ENCODE measurements at regions not wholly inside any gene's neighbourhood (a gene's known extent, or its start where the extent isn't known, plus 50 kb on each side); places are given as distances from the start of the nearest gene placed in this dataset.

GRCh38 chr2:239806758-239807434 lies 218.2 kb downstream of the NDUFA10 start:
- Histone ChIP-seq H3K36me3 (ENCODE audit: control insufficient read depth in 2 of 2, insufficient read depth in 1 of 2, low read length in 2 of 2) (no peaks in the 10 kb centered on the region), H3K4me3 (ENCODE audit: low read depth, low read length) (no peak overlapping the region), H3K9me3 (ENCODE audit: control insufficient read depth, insufficient read depth, low read depth, low read length) (no peaks in the 10 kb centered on the region), H3K4me1 (ENCODE audit: control insufficient read depth, insufficient read depth, low read length) (no peaks in the 10 kb centered on the region), H3K27ac (ENCODE audit: extremely low read depth, low read depth, low read length) (no peak overlapping the region)
- TF ChIP-seq ZNF366 (tag by site-specific recombination; conservative IDR thresholded peaks at IDR 0.05) (no peak), ZNF639 (tag by site-specific recombination; IDR thresholded peaks at IDR 0.05) (no peak), TCF7L2 (IDR thresholded peaks at IDR 0.05; ENCODE audit: borderline replicate concordance, low read depth, low read length) (no peak), ZNF324 (tag by site-specific recombination; IDR thresholded peaks at IDR 0.05) (no peak), KLF10 (tag by site-specific recombination; IDR thresholded peaks at IDR 0.05) (no peak)
- POLR2A ChIA-PET = no interaction called here
- CTCF ChIA-PET = no interaction called here

GRCh38 chr2:239806276-239806675 lies 218.9 kb downstream of the NDUFA10 start:
- ChIA-PET POLR2A (no interaction called here), CTCF (no interaction called here)
- TF ChIP-seq GLI2 (tag by site-specific recombination; IDR thresholded peaks at IDR 0.05; ENCODE audit: borderline replicate concordance, low read depth) = no peak
- no peak for TF ChIP-seq ZNF624 (tag by site-specific recombination; IDR thresholded peaks at IDR 0.05)
- no peak for TF ChIP-seq ZNF792 (tag by site-specific recombination; IDR thresholded peaks at IDR 0.05)
- TF ChIP-seq YY2 (tag by site-specific recombination; IDR thresholded peaks at IDR 0.05) = no peak
- TF ChIP-seq ZNF747 (tag by site-specific recombination; IDR thresholded peaks at IDR 0.05) = no peak
- no peak for TF ChIP-seq OSR2 (tag by site-specific recombination; IDR thresholded peaks at IDR 0.05)
- no peak for TF ChIP-seq CTCF (tag by site-specific recombination; IDR thresholded peaks at IDR 0.05)
- no peaks in the 10 kb centered on the region for H3K9me3 ChIP-seq (ENCODE audit: control insufficient read depth, insufficient read depth, low read depth, low read length)
- H3K4me3 ChIP-seq (ENCODE audit: low read depth, low read length) = no peak overlapping the region
- H3K36me3 ChIP-seq (ENCODE audit: control insufficient read depth in 2 of 2, insufficient read depth in 1 of 2, low read length in 2 of 2) = no peaks in the 10 kb centered on the region
- no peaks in the 10 kb centered on the region for H3K4me1 ChIP-seq (ENCODE audit: control insufficient read depth, insufficient read depth, low read length)
- H3K27ac ChIP-seq (ENCODE audit: extremely low read depth, low read depth, low read length) = no peak overlapping the region

- Histone ChIP-seq H3K4me3 (ENCODE audit: low read depth, low read length) (no peak overlapping the region), H3K27ac (ENCODE audit: extremely low read depth, low read depth, low read length) (no peak overlapping the region), H3K4me1 (ENCODE audit: control insufficient read depth, insufficient read depth, low read length) (no peaks in the 10 kb centered on the region), H3K9me3 (ENCODE audit: control insufficient read depth, insufficient read depth, low read depth, low read length) (no peaks in the 10 kb centered on the region), H3K36me3 (ENCODE audit: control insufficient read depth in 2 of 2, insufficient read depth in 1 of 2, low read length in 2 of 2) (no peaks in the 10 kb centered on the region)
- ChIA-PET CTCF (interaction anchor here (0.9 kb wide), 1 partner anchor 221 kb away, joined by 3 read pairs; no protein-coding TSS in a partner anchor), POLR2A (no interaction called here)
- no peak for TF ChIP-seq OVOL3 (tag by site-specific recombination; IDR thresholded peaks at IDR 0.05)
- no peak for TF ChIP-seq ZNF248 (tag by site-specific recombination; IDR thresholded peaks at IDR 0.05)
- no peak for TF ChIP-seq ZNF510 (tag by site-specific recombination; IDR thresholded peaks at IDR 0.05; ENCODE audit: insufficient replicate concordance)
- TF ChIP-seq ZBTB48 (tag by site-specific recombination; IDR thresholded peaks at IDR 0.05) = no peak
- no peak for TF ChIP-seq ZNF600 (tag by site-specific recombination; IDR thresholded peaks at IDR 0.05)
- no peak for TF ChIP-seq ZNF16 (tag by site-specific recombination; IDR thresholded peaks at IDR 0.05; ENCODE audit: low read depth)
- TF ChIP-seq ZNF211 (tag by site-specific recombination; IDR thresholded peaks at IDR 0.05; ENCODE audit: low read depth) = no peak
- TF ChIP-seq ZNF24 (tag by site-specific recombination; IDR thresholded peaks at IDR 0.05) = no peak
- TF ChIP-seq ZBTB10 (tag by site-specific recombination; IDR thresholded peaks at IDR 0.05) = no peak
- TF ChIP-seq ZNF707 (tag by site-specific recombination; IDR thresholded peaks at IDR 0.05) = no peak
- TF ChIP-seq PRDM1 (tag by site-specific recombination; IDR thresholded peaks at IDR 0.05) = no peak
- TF ChIP-seq ZNF843 (tag by site-specific recombination; IDR thresholded peaks at IDR 0.05) = no peak
- no peak for TF ChIP-seq MZF1 (tag by site-specific recombination; IDR thresholded peaks at IDR 0.05; ENCODE audit: borderline replicate concordance)
Measured at GRCh38 chr2:239805414-239805813, 219.7 kb downstream of the NDUFA10 start.

Data from HEK293 (cell line).